Left lung (tissue), 4 donors: ENCODE measurements at regions not wholly inside any gene's neighbourhood (a gene's known extent, or its start where the extent isn't known, plus 50 kb on each side); places are given as distances from the start of the nearest gene placed in this dataset.

ENCODE experiments used
- ATAC-seq: fragments of 200-7000 bp; cut with Tn5 transposase; one replicate; pipeline ENCODE4 v1.9.1; 2020; ENCODE audit warnings: moderate library complexity
- DNase-seq, 4 donors: peaks; one replicate each; pipeline ENCODE4 v3.0.0-alpha.2; 2013 to 2020
- H3K27ac ChIP-seq, 2 donors: fragments of 200-600 bp; sonication (generic) in 1 of 2; one replicate each; pipeline versions ENCODE4 v1.5.0 to v1.8.0; 2020 to 2021
- H3K27me3 ChIP-seq, 2 donors: fragments of 200-600 bp; sonication (generic) in 1 of 2; one replicate each; pipeline versions ENCODE4 v1.5.0 to v1.8.0; 2020 to 2021
- H3K36me3 ChIP-seq, 2 donors: fragments of 200-600 bp; sonication (generic) in 1 of 2; one replicate each; pipeline versions ENCODE4 v1.5.0 to v1.8.0; 2020 to 2021
- H3K4me1 ChIP-seq, 2 donors: fragments of 200-600 bp; one replicate each; pipeline ENCODE4 v1.8.0; 2021
- H3K4me3 ChIP-seq, 2 donors: fragments of 200-600 bp; sonication (generic) in 1 of 2; one replicate each; pipeline versions ENCODE4 v1.5.0 to v1.8.0; 2020 to 2021; ENCODE audit warnings: mild to moderate bottlenecking in 1 of 2
- H3K9me3 ChIP-seq, 2 donors: fragments of 200-600 bp; sonication (generic) in 1 of 2; one replicate each; pipeline versions ENCODE4 v1.5.0 to v1.8.0; 2020 to 2021
- CTCF ChIP-seq, 2 donors: fragments of 200-600 bp; sonication (generic) in 1 of 2; IDR thresholded peaks; one replicate each; pipeline versions ENCODE4 v1.5.0 to v1.8.0; 2021; ENCODE audit warnings: antibody characterized with exemption in 2 of 2
- intact Hi-C, 2 donors: fragments of 100-400 bp; cut with DNase I; formaldehyde crosslinking; loops; one replicate each; pipeline versions ENCODE4 v1.11.2 to v1.14.2; 2022
- donor health status: DM: no; HTN: yes; CAD: no.
- donor health status: DM: no; HTN: no; CAD: no.

GRCh38 chr20:4524307-4524706 lies 161.9 kb upstream of the PRNP start:
- Histone ChIP-seq H3K36me3 (no peaks in the 10 kb centered on the region), H3K9me3 (no peaks in the 10 kb centered on the region), H3K4me1 (no peaks in the 10 kb centered on the region), H3K4me3 (no peak overlapping the region), H3K27me3 (no peaks in the 10 kb centered on the region), H3K27ac (no peak overlapping the region)
- TF ChIP-seq CTCF (IDR thresholded peaks at IDR 0.05): no peak
- DNase-seq (no peak), ATAC-seq (no peak)
- intact Hi-C loops: no loop called here

GRCh38 chr20:4522310-4522709 lies 163.9 kb upstream of the PRNP start:
- no peaks in the 10 kb centered on the region for H3K4me1 ChIP-seq

GRCh38 chr20:4521170-4521968 lies 164.9 kb upstream of the PRNP start:
- no peak for ATAC-seq
- no peak for DNase-seq
- H3K4me3 ChIP-seq: no peak overlapping the region
- H3K36me3 ChIP-seq: no peaks in the 10 kb centered on the region
- no peak for TF ChIP-seq CTCF (IDR thresholded peaks at IDR 0.05)
- intact Hi-C loops: no loop called here
- no peaks in the 10 kb centered on the region for H3K4me1 ChIP-seq
- H3K9me3 ChIP-seq: no peaks in the 10 kb centered on the region
- no peaks in the 10 kb centered on the region for H3K27me3 ChIP-seq
- H3K27ac ChIP-seq: no peak overlapping the region

More at GRCh38 chr20:4522310-4522709, 163.9 kb upstream of the PRNP start:
- ATAC-seq: no peak
- no peak overlapping the region for H3K4me3 ChIP-seq
- no peak for TF ChIP-seq CTCF (IDR thresholded peaks at IDR 0.05)
- no peaks in the 10 kb centered on the region for H3K9me3 ChIP-seq
- H3K27me3 ChIP-seq: no peaks in the 10 kb centered on the region
- intact Hi-C loops: no loop called here
- no peak overlapping the region for H3K27ac ChIP-seq
- DNase-seq: peak in 1 of 4 donors; percentile 58
- no peaks in the 10 kb centered on the region for H3K36me3 ChIP-seq

- intact Hi-C loops: no loop called here
- DNase-seq (no peak), ATAC-seq (peak; percentile 76)
- H3K27me3 ChIP-seq: no peaks in the 10 kb centered on the region
- no peaks in the 10 kb centered on the region for H3K4me1 ChIP-seq
- TF ChIP-seq CTCF (IDR thresholded peaks at IDR 0.05): peak; percentile 28 to 46
- no peak overlapping the region for H3K4me3 ChIP-seq
- no peaks in the 10 kb centered on the region for H3K36me3 ChIP-seq
- H3K9me3 ChIP-seq: no peaks in the 10 kb centered on the region
- no peak overlapping the region for H3K27ac ChIP-seq
These were observed 166.7 kb upstream of the PRNP start for GRCh38 chr20:4519534-4519933.

- no peak for ATAC-seq
- no peaks in the 10 kb centered on the region for H3K4me1 ChIP-seq
- DNase-seq: no peak
- H3K27me3 ChIP-seq: no peaks in the 10 kb centered on the region
- H3K27ac ChIP-seq: no peak overlapping the region
- H3K36me3 ChIP-seq: no peaks in the 10 kb centered on the region
- H3K4me3 ChIP-seq: no peak overlapping the region
- no peaks in the 10 kb centered on the region for H3K9me3 ChIP-seq
- TF ChIP-seq CTCF (IDR thresholded peaks at IDR 0.05): no peak
- intact Hi-C loops: no loop called here
These were observed 169.4 kb upstream of the PRNP start for GRCh38 chr20:4516876-4517275.
